Epithelial cell of esophagus (primary cell): ENCODE measurements at regions not wholly inside any gene's neighbourhood (a gene's known extent, or its start where the extent isn't known, plus 50 kb on each side); places are given as distances from the start of the nearest gene placed in this dataset.

Experiments used
- DNase-seq: peaks from one replicate; pipeline ENCODE4 v3.0.0; 2010; ENCODE audit warnings: low read depth
- H3K4me3 ChIP-seq: 2 replicates; pipeline ENCODE4 v1.5.1; 2011; ENCODE audit warnings: mild to moderate bottlenecking, low read length, control low read depth
- CTCF ChIP-seq: IDR thresholded peaks from 2 replicates; pipeline ENCODE4 v1.5.1; 2011; ENCODE audit warnings: low read depth, mild to moderate bottlenecking, low read length, control low read depth, inconsistent platforms; ENCODE audit not compliant: insufficient read depth; ENCODE audit errors: missing control alignments

GRCh38 chrX:45400027-45400779 lies 199.5 kb upstream of the DIPK2B start:
- DNase-seq = no peak
- no peak for TF ChIP-seq CTCF
- no peak overlapping the region for H3K4me3 ChIP-seq

GRCh38 chrX:45385757-45386156 lies 185.1 kb upstream of the DIPK2B start:
- H3K4me3 ChIP-seq = no peak overlapping the region
- no peak for DNase-seq
- no peak for TF ChIP-seq CTCF

- no peak for DNase-seq
- H3K4me3 ChIP-seq = no peak overlapping the region
- no peak for TF ChIP-seq CTCF
These were observed 181.2 kb upstream of the DIPK2B start for GRCh38 chrX:45381841-45382240.

GRCh38 chrX:45381366-45381765 lies 180.7 kb upstream of the DIPK2B start:
- H3K4me3 ChIP-seq = no peak overlapping the region
- no peak for TF ChIP-seq CTCF
- DNase-seq = no peak

- H3K4me3 ChIP-seq = no peak overlapping the region
- no peak for TF ChIP-seq CTCF
- DNase-seq = no peak
These were observed 178.6 kb upstream of the DIPK2B start for GRCh38 chrX:45379236-45379635.

- H3K4me3 ChIP-seq = no peak overlapping the region
- no peak for DNase-seq
- no peak for TF ChIP-seq CTCF
These were observed 171.5 kb upstream of the DIPK2B start for GRCh38 chrX:45372151-45372550.

GRCh38 chrX:45368705-45369104 lies 168.0 kb upstream of the DIPK2B start:
- TF ChIP-seq CTCF = no peak

More at GRCh38 chrX:45368705-45369104, 168.0 kb upstream of the DIPK2B start:
- no peak for DNase-seq
- H3K4me3 ChIP-seq = no peak overlapping the region
